ENCODE measurements at regions not wholly inside any gene's neighbourhood (a gene's known extent, or its start where the extent isn't known, plus 50 kb on each side); places are given as distances from the start of the nearest gene placed in this dataset.

DNA sequence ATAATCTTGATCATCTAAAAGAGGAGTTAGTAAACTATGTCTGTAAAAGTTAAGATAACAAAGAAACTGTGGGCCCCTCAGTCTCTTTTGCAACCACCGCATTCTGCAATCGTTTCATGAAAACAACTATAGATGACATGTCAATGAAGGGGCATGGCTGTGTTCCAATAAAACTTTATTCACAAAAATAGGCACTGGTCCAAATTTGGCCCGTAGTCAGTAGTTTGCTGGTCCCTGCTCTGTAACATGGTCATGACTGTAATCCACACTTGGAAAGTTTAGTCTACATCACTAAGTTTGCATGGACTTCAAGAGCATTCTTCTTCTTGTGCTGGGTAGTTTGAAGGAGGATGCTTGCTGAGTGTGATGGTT is 299.3 kb upstream of the PSMD7 start:
- TF ChIP-seq, protein P1, sequence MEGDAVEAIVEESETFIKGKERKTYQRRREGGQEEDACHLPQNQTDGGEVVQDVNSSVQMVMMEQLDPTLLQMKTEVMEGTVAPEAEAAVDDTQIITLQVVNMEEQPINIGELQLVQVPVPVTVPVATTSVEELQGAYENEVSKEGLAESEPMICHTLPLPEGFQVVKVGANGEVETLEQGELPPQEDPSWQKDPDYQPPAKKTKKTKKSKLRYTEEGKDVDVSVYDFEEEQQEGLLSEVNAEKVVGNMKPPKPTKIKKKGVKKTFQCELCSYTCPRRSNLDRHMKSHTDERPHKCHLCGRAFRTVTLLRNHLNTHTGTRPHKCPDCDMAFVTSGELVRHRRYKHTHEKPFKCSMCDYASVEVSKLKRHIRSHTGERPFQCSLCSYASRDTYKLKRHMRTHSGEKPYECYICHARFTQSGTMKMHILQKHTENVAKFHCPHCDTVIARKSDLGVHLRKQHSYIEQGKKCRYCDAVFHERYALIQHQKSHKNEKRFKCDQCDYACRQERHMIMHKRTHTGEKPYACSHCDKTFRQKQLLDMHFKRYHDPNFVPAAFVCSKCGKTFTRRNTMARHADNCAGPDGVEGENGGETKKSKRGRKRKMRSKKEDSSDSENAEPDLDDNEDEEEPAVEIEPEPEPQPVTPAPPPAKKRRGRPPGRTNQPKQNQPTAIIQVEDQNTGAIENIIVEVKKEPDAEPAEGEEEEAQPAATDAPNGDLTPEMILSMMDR (IDR thresholded peaks at IDR 0.05): no peak
- TF ChIP-seq POLR2AphosphoS5 (IDR thresholded peaks at IDR 0.05): no peak
- TF ChIP-seq EP300 (IDR thresholded peaks at IDR 0.05): no peak
- TF ChIP-seq POLR2A (IDR thresholded peaks at IDR 0.05): no peak

All from upper lobe of left lung (tissue), 4 donors.